ENCODE measurements at regions not wholly inside any gene's neighbourhood (a gene's known extent, or its start where the extent isn't known, plus 50 kb on each side); places are given as distances from the start of the nearest gene placed in this dataset.
"Not testable (repeated sequence)": the region's sequence is repeated elsewhere in the genome, so short reads cannot be mapped to it uniquely, and the experiment has no call there.

DNA sequence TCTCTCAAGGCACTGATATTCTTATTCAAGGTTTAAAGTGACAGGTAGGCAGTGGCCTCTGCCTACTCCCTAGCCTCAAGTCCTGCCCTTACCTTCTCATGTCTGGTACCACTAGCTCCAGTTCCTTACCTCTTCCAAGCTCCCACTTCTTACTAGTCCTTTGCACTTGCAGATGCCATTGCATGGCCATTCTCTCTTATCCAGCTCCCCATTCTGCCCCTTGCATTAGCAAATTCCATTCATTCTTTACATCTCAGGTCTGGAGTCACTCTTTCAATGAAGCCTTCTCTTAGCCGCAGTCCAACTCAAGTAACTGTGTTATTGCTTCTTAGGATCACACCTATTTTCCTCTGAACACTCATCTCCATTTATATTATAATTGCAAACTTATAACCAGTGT is 807.1 kb downstream of the EDEM1 start:
- Histone ChIP-seq H3K27ac (no peak overlapping the region), H3K27me3 (replicated peaks; ENCODE audit: insufficient read depth) (no peaks in the 10 kb centered on the region), H3K4me1 (ENCODE audit: control insufficient read depth in 1 of 2, low read depth in 2 of 2) (no peaks in the 10 kb centered on the region), H3K4me3 (no peak overlapping the region), H3K9me3 (no peaks in the 10 kb centered on the region), H3K36me3 (no peaks in the 10 kb centered on the region)
- ATAC-seq (ENCODE audit: insufficient number of reproducible peaks, low FRiP score, low read depth) (no peak), DNase-seq (ENCODE audit: low spot score) (no peak)
- TF ChIP-seq, protein P1, sequence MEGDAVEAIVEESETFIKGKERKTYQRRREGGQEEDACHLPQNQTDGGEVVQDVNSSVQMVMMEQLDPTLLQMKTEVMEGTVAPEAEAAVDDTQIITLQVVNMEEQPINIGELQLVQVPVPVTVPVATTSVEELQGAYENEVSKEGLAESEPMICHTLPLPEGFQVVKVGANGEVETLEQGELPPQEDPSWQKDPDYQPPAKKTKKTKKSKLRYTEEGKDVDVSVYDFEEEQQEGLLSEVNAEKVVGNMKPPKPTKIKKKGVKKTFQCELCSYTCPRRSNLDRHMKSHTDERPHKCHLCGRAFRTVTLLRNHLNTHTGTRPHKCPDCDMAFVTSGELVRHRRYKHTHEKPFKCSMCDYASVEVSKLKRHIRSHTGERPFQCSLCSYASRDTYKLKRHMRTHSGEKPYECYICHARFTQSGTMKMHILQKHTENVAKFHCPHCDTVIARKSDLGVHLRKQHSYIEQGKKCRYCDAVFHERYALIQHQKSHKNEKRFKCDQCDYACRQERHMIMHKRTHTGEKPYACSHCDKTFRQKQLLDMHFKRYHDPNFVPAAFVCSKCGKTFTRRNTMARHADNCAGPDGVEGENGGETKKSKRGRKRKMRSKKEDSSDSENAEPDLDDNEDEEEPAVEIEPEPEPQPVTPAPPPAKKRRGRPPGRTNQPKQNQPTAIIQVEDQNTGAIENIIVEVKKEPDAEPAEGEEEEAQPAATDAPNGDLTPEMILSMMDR (IDR thresholded peaks at IDR 0.05) = no peak

DNA sequence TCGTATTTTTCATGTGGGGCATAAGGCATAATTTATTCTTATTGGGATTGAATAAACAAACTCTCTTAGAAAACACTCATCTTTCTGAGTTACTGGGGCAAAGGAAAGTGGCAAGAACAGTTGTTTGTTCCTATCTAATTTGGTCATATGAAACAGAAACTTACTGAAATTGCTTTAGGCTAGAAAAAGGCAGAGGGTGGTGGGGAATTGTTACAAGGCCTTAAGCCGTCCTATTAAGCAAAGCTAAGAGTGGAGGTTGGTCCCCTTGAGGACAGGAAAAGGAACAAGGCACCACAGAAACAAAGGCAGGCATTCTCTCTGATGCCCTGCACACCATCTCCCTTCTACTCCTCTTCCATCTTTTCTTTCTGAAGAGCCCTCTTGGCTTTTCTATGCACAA is 830.9 kb downstream of the EDEM1 start:
- Histone ChIP-seq H3K4me1 (ENCODE audit: control insufficient read depth in 1 of 2, low read depth in 2 of 2) (no peaks in the 10 kb centered on the region), H3K9me3 (no peaks in the 10 kb centered on the region), H3K27ac (no peak overlapping the region), H3K4me3 (no peak overlapping the region), H3K27me3 (replicated peaks; ENCODE audit: insufficient read depth) (no peaks in the 10 kb centered on the region), H3K36me3 (no peaks in the 10 kb centered on the region)
- DNase-seq (ENCODE audit: low spot score) (no peak), ATAC-seq (ENCODE audit: insufficient number of reproducible peaks, low FRiP score, low read depth) (no peak)
- TF ChIP-seq, protein P1 (IDR thresholded peaks at IDR 0.05) = no peak

DNA sequence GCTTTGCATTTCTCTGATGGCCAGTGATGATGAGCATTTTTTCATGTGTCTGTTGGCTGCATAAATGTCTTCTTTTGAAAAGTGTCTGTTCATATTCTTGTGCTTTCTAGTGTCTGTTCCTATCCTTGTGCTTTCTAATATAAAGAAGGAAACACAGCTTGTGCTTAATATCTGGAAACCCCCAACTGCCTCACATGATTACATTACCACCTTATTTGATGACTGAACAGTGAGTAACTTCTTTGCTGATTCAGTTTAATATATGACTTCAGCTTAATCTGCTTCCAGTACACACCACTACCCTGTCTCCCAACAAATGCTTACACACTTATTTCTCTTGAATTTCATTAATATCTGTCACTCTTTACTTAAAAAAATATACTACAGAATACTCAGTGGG is 835.1 kb downstream of the EDEM1 start:
- Histone ChIP-seq H3K27ac (no peak overlapping the region), H3K4me1 (ENCODE audit: control insufficient read depth in 1 of 2, low read depth in 2 of 2) (no peaks in the 10 kb centered on the region), H3K4me3 (no peak overlapping the region), H3K27me3 (replicated peaks; ENCODE audit: insufficient read depth) (no peaks in the 10 kb centered on the region), H3K9me3 (no peaks in the 10 kb centered on the region), H3K36me3 (no peaks in the 10 kb centered on the region)
- no peak for DNase-seq (ENCODE audit: low spot score)
- TF ChIP-seq, protein P1 (IDR thresholded peaks at IDR 0.05) = no peak
- no peak for ATAC-seq (ENCODE audit: insufficient number of reproducible peaks, low FRiP score, low read depth)

DNA sequence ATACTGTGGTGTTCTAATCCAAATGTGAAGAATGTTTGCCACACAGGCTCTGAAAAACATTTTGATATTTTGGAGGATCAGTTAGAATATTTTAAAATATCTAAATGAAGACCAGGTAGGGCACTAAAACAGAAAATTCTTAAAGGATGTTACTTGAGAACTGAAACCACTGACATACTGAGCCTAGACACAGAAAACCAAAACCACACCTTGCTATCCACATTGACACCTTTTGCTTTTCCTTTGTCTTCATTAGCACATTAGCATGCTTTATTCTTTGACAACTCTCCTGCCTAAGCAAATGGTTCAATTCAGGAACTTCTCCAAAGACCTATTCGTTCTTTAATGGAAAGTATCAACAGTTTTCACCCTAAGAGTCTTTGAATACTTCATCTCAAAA is 835.9 kb upstream of the GRM7 start:
- no peaks in the 10 kb centered on the region for H3K4me1 ChIP-seq (ENCODE audit: control insufficient read depth in 1 of 2, low read depth in 2 of 2)
- no peak overlapping the region for H3K4me3 ChIP-seq
- H3K27me3 ChIP-seq (replicated peaks; ENCODE audit: insufficient read depth) = no peaks in the 10 kb centered on the region
- no peak overlapping the region for H3K27ac ChIP-seq
- TF ChIP-seq, protein P1 (IDR thresholded peaks at IDR 0.05) = no peak
- ATAC-seq (ENCODE audit: insufficient number of reproducible peaks, low FRiP score, low read depth) = no peak
- no peaks in the 10 kb centered on the region for H3K9me3 ChIP-seq
- H3K36me3 ChIP-seq = no peaks in the 10 kb centered on the region
- no peak for DNase-seq (ENCODE audit: low spot score)

- not testable (repeated sequence) for H3K36me3 ChIP-seq; ATAC-seq (ENCODE audit: insufficient number of reproducible peaks, low FRiP score, low read depth); H3K4me1 ChIP-seq (ENCODE audit: control insufficient read depth in 1 of 2, low read depth in 2 of 2); H3K9me3 ChIP-seq; DNase-seq (ENCODE audit: low spot score); H3K4me3 ChIP-seq; H3K27ac ChIP-seq; H3K27me3 ChIP-seq (replicated peaks; ENCODE audit: insufficient read depth)
Measured at GRCh38 chr3:6030648-6031047, 830.3 kb upstream of the GRM7 start.

DNA sequence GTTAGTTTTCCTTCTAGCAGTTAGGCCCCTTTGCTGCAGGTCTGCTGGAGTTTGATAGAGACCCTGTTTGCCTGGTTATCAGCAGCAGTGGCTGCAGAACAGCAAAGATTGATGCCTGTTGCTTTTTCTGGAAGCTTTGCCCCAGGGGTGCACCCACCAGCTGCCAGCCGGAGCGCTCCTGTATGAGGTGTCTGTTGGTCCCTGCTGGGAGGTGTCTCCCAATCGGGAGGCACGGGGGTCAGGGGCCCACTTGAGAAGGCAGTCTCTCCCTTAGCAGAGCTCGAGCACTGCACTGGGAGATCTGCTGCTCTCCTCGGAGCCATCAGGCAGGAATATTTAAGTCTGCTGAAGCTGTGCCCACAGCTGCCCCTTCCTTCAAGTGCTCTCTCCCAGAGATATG is 825.3 kb upstream of the GRM7 start:
- no peaks in the 10 kb centered on the region for H3K27me3 ChIP-seq (replicated peaks; ENCODE audit: insufficient read depth)
- DNase-seq (ENCODE audit: low spot score) = no peak
- H3K4me1 ChIP-seq (ENCODE audit: control insufficient read depth in 1 of 2, low read depth in 2 of 2) = no peaks in the 10 kb centered on the region
- H3K36me3 ChIP-seq = no peaks in the 10 kb centered on the region
- ATAC-seq (ENCODE audit: insufficient number of reproducible peaks, low FRiP score, low read depth) = no peak
- H3K27ac ChIP-seq = no peak overlapping the region
- H3K4me3 ChIP-seq = no peak overlapping the region
- H3K9me3 ChIP-seq = no peaks in the 10 kb centered on the region
- TF ChIP-seq, protein P1 (IDR thresholded peaks at IDR 0.05) = no peak
